ENCODE measurements at regions not wholly inside any gene's neighbourhood (a gene's known extent, or its start where the extent isn't known, plus 50 kb on each side); places are given as distances from the start of the nearest gene placed in this dataset.

DNA sequence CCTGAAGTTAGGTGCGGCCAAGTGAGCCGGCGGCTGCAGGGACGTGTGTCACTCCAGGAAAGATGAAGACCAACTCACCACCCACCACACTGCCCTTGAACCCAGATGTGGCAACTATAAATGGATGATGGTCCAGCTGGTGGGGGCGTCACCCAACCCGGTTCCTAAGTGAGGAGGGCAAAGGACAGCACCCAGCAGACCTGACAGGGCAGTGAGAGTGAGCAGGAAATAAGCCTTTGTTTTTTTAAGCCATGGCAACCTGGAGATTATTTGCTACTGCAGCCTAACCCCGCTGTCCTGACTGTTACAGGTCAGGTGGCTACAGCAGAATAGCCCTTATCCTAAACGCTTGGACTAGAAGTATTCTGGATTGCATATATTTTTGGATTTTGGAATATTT lies 228.9 kb downstream of the CTTN start:
- no peak for DNase-seq (ENCODE audit: low spot score)

DNA sequence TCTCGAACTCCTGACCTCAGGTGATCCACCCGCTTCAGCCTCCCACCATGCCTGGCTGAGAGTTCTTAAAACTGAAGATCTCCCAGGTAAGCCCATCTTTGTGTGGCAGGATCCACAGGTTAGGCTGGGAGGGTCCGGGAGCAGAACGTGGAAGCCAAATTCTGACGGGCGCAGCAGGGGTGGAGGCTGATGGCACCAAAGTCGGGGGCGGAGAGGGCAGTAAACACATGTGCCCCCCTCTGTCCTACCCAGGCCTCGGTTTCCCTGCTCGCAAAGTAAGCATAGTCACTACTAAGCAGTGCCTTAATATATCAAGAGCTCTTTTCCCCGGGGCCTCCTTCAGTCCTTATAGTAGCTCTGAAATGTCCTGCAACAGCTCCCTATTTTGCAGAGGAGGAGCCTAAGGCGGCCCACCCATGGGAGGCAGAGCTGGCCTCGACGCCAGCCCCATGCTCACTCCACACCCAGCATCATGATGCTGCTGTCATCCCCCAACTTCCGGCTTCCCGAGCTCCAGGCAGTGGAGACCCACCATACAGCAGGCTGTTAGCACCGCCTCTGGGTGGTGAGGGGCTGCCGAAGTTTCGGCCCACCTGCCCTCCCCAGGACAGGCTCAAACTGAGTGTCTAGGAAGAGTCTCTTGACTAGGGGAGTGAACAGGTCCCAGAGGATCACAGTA lies 230.0 kb downstream of the CTTN start:
- no peak for DNase-seq (ENCODE audit: low spot score)

DNA sequence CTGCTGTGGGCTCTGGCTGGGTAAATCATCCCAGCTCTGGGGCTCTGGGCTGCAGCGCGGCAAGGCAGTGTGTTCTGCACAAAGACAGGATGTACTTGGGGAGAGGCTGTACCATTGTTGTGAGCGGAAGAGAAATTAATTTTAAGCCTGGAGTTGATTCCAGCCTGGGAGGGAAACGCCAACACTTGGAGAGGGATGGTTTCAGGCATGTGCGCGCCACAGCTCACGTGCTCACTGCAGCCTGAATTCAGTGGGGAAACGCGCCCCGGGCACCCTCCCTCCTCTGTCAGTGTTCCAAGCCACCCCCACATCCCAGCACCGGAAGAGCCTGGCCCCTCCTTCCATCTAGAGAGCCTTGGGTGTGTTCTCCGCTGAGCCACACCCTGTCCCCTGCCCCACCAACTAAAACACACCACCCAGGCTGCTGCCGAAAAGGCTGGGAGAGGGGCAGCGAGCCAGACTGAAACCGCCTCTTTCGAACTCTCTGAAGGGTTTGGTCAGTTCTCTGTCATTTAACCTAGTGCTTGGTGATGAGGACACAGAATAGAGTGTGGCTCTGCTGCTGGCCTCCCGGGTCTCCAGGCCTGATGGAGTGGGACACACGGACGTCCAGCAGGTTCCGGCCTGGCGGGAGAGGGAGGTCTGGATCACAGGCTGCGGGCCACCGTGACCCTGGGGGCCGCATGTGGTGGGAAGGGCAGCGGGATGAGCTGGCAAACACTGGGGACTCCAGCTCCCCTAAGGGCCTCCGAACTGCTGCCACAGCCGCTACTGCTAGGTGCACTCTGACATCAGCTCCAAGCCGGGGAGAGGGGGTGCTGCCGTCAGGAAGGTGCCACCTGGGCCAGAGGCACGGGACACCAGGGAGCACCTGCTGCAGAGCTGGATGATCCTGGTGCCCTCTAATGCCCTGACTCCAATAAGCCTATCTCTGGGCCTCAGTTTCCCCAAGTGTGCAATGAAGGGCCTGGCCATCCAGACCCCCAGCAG lies 230.8 kb downstream of the CTTN start:
- DNase-seq (ENCODE audit: low spot score), result no peak

DNA sequence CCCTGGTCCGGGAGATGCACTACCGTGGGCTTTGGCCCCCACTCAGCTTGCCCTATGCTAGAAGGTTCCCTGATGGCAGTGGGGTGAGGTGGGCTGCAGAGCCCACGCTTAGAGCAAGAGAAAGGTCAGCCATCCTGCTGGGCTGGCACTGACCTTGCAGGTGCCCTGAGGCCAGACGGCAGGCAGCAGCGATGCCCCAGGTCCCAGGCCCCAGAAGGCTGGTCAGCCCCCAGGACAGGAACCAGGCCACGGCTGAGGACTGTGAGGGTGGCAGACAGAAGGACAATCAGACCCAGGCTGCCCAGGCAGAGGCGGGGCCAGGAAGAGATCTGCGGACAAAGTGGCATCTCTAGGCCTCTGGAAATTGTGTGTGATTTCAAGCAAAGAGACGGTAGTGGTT lies 231.7 kb downstream of the CTTN start:
- no peak for DNase-seq (ENCODE audit: low spot score)

DNA sequence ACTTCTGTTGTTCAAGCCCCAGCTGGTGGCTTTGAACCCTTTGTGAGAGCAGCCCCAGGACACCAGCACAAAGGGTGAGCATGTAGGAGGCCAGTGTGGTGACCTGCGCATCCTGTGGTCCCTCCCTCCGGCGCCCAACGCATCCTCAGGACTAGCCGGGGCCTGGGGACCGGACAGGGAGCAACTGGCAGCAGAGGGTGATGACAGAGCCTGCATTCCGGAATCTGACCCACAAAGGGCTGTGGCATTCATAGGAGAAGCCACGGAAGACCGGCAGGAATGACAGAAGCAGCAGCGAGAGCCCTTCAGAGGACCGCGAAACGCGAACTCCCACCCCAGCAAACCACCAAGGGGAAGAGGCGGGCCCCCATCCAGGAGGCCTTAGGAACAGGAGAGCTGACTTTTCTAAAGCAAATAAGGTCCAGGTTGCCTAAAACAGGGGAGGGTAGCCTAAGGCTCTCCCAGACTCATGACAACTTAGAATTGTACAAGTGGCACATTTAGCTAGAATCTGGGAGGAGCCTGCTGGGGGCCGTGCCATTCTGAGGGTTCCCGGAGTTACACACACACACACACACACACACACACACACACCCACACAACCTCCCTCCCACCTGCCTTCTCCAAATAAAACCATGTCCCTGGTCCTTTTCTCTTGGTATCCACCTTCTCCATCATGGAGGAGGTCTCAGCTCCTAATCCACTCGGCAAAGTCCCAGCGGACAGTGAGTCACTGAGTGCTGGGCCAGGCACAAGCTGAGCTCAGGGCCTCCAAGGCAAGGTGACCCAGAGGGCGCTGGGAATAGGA lies 232.7 kb downstream of the CTTN start:
- no peak for DNase-seq (ENCODE audit: low spot score)

DNA sequence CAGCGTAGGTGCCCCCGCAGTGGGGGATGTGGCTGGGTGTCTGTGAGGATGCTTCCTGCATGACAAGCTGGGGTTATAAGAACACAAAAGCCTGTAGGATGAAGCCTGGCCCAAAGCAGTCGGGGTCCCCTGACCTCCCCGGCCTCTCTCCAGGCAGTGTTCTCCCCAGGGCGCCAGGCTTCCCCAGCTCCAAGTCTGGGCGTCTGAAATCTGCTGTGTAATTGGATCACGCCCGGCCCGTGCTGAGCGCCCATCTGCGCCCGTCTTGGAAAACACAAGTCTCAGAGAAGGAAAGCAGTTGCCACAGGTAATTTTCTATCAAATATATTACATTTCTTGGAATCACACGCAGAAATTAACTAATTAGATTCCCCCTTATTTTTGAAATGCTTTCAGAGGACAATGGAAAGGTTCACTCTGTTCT lies 233.3 kb downstream of the CTTN start:
- no peak for DNase-seq (ENCODE audit: low spot score)

DNA sequence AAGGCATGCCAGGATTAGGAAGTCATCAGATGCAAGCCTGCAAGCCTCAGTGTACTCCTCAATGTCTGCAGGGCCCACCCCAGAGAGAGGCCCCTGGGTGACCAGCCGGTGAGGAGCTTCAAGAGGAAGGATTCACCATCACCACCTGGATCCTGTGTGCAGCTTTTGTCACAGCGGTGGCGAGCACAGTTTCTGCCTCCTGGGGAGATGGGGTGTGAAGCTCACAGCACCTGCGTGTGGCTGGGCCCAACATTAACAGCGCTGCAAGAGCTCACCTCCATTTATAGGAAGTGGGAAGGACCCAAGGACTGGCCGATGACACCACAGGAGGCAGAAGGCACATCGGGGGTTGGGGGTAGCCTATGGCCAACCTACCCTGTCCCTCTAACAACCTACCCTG lies 235.3 kb downstream of the CTTN start:
- DNase-seq (ENCODE audit: low spot score), result no peak

DNA sequence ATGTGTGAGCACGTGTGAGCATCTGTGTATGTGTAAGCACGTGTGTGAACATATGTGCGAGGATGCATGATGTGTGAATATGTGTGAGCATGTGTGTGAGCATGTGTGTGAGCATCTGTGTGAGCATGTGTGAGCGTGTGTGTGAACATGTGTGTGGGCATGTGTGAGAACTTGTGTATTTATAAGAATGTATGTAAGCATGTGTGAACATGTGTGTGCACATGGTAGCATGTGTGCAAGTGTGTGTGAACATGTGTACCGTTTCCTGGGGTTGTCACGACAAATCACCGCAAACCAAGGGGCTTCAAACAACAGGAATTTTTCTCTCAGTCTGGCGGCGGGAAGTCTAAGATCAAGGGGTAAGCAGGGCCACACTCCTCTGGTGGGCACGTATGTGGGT lies 238.3 kb downstream of the CTTN start:
- no peak for DNase-seq (ENCODE audit: low spot score)

DNA sequence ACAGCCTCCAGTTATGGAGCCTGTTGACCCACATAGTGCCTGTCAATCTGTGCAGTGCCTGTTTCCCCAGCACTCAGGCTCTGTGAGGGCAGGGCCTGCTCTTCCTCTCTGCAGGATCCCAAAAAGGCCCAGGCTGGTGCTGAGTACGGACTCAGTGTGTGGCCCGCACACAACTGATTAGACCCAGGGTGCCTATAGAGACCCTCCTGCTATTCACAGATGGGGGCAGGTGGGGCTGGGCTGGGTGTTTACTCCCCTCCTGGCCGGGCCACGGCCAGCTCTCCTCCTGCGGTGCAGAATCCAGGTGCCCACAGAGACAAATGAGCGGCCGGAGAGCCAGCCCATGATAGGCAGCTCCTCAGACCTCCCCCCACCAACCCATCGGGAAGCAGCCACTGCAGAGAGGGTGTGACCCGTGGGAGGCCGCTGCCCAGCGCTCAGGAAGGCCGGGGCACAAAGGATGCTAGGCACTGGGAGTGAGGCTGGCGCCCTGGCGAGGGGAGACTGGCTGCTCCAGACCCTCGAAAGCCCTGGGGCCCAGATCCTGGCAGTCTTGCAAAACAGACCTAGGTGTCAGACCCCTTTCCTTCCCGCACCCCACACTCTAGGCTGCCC lies 239.0 kb downstream of the CTTN start:
- no peak for DNase-seq (ENCODE audit: low spot score)

DNA sequence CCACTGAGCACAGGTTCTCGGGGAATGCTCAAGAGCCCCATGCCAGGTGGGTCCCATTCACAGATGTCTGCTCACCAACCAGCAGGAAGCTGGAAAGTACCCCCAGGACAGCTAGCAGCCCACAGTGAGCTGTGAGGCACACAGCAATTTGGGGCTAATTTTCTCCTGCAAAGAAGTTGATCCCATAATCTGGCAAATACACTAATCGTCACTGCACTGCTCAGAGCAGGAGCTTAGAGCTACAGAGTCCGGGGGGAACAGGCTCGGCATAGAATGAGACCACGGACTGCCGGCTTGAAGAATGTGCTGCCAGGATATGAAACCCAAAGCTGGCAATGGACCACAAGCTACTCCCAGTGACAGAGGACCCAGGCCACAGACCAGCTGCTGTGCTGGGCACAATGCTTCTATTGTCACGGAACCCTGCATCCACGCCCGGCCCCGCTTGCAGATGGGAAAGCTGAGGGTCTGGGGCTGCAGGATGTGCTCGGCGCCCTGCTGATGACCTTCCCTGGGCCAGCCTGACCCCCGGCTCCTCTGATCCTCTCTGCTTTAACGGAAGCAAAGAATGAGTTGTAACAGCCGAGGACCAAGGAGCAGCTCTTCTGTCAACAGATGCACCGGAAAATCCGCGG lies 239.7 kb downstream of the CTTN start:
- DNase-seq (ENCODE audit: low spot score), result no peak

DNA sequence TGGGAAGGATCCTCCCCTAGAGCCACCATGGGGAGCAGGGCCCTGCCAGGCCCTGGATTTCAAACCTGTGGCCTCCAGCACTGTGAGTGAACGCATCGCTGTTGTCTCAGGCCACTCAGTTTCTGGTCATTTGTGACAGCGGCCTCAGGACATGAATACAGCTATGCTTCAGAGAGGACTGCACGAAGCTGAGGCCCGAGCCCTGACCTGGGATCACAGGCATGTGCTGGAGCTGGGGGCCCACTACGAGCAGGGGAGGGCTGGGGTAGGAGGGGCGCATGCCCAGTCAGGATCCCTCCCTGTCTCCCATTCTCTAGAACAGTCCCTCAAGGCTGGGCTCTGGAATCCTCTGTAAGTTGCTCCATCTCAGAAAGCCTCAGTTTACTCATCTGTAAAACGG lies 242.1 kb downstream of the CTTN start:
- DNase-seq (ENCODE audit: low spot score), result no peak

DNA sequence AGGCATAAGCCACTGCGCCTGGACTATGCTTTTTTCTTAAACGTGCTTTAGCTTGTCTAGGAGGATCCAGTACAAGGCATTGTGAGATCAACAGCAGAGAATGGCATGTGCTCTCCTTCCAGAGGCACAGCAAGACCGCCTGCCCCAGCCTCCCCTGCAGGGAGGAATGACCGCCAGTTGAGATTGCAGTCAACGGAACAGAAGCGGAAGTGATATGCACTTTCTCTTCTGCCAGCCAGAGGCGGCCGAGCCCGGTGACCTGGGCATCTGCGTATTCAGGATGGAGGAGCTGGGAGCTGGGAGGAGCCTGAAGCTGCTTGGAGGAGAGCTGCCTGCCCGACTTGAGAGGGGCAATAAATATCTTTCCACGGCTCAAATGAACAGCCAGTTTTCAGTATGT lies 243.0 kb downstream of the CTTN start:
- DNase-seq (ENCODE audit: low spot score), result no peak

DNA sequence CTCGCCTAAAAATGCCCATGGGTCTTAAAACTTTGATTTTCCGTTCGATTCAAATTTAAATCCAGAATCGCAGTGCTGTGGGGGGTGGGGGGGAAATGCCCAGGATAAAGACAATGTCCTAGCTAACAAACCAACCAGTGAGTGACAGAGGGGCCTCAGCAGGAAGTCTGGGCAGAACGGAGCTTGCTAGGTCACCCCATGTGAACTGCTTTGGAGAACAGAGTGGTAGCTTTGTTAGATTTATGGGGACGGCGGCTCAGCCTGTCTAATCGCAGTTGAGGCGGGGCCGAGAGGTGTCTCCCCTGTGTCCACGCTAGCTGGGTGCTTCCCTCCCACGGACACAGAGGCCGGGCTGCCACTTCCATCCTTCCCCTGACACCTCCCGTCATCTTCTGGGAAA lies 243.9 kb downstream of the CTTN start:
- DNase-seq (ENCODE audit: low spot score), result no peak

DNA sequence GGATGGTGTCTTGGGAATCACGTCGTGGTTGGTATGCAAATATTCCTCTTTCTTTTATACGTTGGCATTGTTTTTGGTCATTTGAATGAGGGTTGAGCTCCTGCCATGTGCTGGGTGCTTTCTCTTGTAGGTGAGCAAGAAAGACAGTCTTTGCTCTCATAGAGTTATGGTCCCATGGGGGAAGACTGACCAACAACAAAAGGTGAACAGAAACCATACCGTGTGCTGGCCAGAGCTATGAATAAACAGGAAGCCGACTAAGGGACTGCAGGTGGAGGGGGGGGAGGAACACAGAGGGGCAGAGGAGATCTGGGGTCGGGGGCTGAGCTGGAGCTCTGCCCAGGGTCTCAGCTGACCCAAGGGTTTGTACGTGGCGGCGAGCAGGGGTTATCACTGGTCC lies 245.3 kb downstream of the CTTN start:
- no peak for DNase-seq (ENCODE audit: low spot score)

DNA sequence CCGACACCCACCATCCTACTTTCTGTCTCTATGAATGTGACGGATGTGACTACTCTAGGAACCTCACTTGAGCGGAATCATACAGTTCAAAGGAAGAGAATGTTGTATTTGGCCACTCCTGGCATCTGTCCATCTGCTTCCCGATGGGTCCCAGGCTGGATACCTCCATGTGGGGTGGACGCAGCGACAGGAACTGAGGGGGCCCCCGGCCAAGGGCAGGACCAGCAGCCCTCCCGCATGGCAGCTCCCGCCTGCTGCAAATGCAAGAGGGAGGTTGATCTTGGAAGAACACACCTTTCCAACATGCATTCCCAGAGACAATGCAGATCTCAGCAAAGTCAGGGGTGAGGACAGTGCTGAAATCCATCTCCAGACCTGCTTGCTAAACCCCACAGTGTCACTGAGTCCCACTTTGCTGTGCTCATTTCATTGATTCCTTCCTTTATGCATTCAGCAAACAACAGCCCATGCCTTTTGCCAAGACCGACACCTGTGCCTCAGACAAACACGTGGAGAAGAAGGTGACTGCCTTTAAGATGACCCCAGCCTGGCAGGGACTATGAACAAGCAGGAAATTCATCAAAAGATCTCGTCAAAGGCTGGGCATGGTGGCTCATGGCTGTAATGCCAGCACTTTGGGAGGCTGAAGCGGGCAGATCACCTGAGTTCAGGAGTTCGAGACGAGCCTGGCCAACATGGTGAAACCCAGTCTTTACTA lies 246.2 kb downstream of the CTTN start:
- DNase-seq (ENCODE audit: low spot score), result no peak

DNA sequence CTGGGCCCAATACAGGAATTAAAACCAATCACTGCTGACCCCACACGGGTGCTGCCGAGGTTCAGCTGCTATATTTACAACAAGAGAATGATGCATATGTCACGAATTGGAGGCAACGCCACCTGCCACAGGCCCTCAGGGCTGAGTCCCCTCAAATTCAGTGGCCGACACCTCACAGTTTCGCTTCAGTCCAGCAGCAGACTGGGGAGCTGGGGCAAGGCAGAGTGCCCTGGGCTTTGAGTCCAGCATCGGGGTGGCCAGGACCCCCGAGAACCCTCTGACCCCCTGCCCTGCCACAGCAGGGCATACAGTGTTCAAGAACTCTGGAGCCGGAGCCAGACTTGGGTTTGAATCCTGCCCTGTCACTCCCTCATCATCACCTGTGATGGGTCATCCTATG lies 247.2 kb downstream of the CTTN start:
- DNase-seq (ENCODE audit: low spot score), result no peak

DNA sequence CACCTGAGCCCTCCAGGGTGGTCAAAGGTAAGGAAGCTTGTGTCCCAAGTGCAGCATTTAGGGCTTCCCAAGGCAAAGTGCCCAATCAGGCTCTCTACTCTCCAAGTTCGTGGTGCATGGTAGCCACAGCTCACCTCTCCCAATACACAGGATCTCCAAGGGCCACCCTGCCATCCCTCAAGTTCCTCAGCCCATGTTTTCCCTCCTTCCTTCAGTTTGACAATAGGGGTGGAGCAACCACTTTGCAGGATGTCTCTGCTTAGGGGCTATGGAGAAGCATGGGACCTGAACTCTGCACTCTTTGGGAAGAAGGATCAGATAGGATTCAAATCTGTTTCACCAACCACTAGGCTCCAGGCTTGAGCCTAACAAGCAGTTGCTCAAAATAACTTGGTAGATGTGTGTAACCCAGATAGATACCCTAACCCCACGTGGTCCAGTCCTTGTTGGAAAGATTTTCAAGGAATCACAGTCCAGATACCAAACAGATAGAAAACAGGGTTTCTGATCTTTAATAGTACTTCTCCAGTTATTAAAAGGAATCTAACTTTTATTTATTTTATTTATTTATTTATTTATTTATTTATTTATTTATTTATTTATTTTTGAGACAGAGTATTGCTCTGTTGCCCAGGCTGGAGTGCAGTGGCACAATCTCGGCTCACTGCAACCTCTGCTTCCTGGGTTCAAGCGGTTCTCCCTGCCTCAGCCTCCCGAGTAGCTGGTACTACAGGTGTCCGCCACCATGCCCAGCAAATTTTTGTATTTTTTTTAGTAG lies 248.1 kb downstream of the CTTN start:
- no peak for DNase-seq (ENCODE audit: low spot score)

DNA sequence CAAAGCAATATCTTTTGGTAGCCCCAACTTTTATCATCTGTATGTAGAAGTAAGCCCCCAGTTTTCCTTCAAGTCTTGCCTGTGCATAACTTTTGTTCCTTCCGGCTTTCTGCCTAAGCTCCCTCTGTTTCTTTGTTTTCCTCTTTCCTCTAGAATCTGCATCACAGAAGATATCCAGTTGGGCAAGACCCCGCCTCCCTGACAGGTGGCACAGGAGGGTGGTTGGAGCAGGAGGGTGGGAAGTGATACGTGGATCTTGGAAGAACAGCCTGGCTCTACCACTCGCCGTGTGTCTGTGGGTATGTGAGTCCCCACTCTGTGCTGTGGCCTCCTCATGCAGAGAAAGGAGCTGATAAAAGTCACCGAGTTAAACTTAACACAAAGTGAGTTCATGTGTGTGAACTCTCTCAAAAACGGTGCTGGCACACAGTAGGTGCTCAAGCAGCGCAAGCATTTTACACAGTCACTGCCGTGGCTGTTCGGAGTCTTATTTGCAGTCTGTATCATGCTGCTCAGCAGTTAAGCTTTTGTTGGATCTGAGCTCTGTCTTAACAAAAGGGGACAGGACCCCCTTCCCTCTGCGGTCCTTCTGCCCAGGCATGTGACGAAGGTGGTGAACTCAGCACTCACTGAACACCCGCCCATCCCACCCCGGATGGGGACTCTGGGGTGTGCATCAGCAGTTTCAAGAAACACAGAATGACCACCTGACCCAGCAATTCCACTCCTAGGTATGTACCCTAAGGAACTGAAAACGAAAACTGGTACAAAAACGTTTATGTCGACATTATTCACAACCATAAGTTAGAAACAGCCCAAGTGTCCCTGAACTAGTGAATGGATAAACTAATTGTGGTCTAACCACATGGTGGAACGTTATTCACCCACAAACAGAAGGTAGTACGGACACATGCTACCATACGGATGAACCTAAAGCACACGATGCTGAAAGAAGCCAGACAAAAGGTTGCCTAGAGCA lies 249.1 kb downstream of the CTTN start:
- no peak for DNase-seq (ENCODE audit: low spot score)

All from LoVo (cell line).